ENCODE measurements at regions not wholly inside any gene's neighbourhood (a gene's known extent, or its start where the extent isn't known, plus 50 kb on each side); places are given as distances from the start of the nearest gene placed in this dataset.

DNA sequence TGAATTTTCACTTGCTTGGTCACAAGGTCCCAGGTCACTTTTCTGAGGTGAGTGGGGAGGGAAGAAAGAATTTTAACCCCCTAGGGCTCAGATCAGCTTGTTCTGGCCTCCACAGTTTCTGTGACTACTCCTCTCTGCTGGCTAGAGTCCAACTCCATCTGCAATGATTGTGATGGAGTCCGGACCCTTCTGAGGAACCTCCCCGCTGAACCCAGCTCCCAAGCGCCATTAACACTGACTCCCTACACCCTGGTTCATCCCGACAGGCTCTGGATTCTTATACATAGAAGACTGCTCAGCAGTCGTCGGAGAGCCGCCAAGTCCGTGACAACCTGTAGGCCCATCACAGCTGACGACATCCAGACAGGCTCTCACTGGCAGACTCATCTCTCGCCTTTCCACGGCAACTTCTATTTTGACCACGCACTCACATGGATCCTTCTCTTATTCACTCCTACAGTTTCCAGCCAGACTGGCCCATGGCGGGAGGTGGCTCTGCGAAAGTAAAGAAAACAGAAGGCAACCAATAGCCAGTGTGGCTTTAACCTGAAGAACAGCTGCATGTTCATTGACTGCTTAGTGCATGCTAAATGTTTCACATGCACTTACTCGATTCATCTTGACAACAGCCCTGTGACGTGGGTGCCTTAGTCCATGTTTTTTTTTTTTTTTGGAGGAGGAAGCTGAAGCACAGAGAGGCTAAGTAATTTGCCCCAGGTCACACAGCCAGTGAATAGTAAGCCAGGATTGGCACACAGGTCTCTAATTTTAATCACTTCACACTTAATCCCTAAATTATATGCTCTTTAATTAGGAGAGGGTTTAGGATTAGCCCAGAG is 68.0 kb upstream of the PRDM11 start:
- Histone ChIP-seq H3K36me3 (ENCODE audit: control insufficient read depth, insufficient read depth, low read length) (no peaks in the 10 kb centered on the region), H3K4me3 (ENCODE audit: low read depth, low read length) (no peak overlapping the region), H3K27me3 (ENCODE audit: control insufficient read depth, insufficient read depth, low read length) (peaks cover 4% of the 10 kb centered on the region)
- TF ChIP-seq, protein P1, sequence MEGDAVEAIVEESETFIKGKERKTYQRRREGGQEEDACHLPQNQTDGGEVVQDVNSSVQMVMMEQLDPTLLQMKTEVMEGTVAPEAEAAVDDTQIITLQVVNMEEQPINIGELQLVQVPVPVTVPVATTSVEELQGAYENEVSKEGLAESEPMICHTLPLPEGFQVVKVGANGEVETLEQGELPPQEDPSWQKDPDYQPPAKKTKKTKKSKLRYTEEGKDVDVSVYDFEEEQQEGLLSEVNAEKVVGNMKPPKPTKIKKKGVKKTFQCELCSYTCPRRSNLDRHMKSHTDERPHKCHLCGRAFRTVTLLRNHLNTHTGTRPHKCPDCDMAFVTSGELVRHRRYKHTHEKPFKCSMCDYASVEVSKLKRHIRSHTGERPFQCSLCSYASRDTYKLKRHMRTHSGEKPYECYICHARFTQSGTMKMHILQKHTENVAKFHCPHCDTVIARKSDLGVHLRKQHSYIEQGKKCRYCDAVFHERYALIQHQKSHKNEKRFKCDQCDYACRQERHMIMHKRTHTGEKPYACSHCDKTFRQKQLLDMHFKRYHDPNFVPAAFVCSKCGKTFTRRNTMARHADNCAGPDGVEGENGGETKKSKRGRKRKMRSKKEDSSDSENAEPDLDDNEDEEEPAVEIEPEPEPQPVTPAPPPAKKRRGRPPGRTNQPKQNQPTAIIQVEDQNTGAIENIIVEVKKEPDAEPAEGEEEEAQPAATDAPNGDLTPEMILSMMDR (IDR thresholded peaks at IDR 0.05; ENCODE audit: insufficient read depth, low read length, severe bottlenecking): no peak
- DNase-seq (ENCODE audit: low read depth) (no peak), FAIRE-seq (no peak)

- Histone ChIP-seq H3K4me3 (ENCODE audit: low read depth, low read length) (no peak overlapping the region), H3K36me3 (ENCODE audit: control insufficient read depth, insufficient read depth, low read length) (no peaks in the 10 kb centered on the region), H3K27me3 (ENCODE audit: control insufficient read depth, insufficient read depth, low read length) (peaks cover 3% of the 10 kb centered on the region)
- TF ChIP-seq, protein P1 (IDR thresholded peaks at IDR 0.05; ENCODE audit: insufficient read depth, low read length, severe bottlenecking): no peak
- no peak for FAIRE-seq
- DNase-seq (ENCODE audit: low read depth): no peak
Observed at GRCh38 chr11:45079075-45079444, 67.4 kb upstream of the PRDM11 start.

- DNase-seq (ENCODE audit: low read depth) (no peak), FAIRE-seq (no peak)
- Histone ChIP-seq H3K4me3 (ENCODE audit: low read depth, low read length) (no peak overlapping the region), H3K27me3 (ENCODE audit: control insufficient read depth, insufficient read depth, low read length) (peaks cover 2% of the 10 kb centered on the region), H3K36me3 (ENCODE audit: control insufficient read depth, insufficient read depth, low read length) (no peaks in the 10 kb centered on the region)
- TF ChIP-seq, protein P1 (IDR thresholded peaks at IDR 0.05; ENCODE audit: insufficient read depth, low read length, severe bottlenecking): no peak
Observed at GRCh38 chr11:45079567-45079942, 66.9 kb upstream of the PRDM11 start.

DNA sequence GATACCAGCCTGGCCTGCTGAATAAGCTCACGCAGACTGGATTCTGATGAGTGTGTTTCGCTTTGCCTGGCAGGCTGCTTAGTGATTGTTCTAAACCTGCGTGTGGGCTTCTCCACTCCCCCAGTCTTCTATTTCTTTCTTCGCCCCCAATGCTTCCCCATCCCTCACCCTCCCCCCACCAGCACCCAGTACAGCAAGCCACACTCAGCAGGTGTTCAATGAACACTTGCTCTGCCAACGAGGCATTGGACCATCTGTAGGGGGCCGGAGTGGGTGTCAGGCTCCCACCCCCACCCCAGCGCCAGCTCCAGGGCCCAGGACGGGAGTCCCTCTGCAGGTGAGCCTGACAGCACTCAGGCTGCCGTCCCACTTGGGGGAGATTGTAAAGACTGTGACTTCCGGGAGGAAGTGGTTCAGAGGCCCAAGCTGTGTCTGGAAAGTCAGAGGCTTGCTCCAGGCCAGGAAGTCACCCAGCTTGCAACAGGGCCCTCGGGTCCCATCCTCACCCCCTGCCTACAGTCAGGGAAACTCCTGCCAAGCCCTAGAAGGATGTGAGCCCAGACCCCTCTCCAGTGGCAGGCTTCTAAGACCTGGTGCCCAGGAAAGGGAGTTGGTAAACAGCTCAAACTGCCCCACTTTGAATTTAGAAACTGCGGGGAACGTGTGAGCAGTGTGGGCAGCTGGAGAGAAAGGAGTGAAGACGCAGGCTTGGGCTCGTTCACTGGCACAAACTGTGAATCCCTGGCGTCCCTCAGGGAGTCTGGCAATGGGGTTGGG is 66.3 kb upstream of the PRDM11 start:
- Histone ChIP-seq H3K27me3 (ENCODE audit: control insufficient read depth, insufficient read depth, low read length) (peaks cover 2% of the 10 kb centered on the region), H3K36me3 (ENCODE audit: control insufficient read depth, insufficient read depth, low read length) (no peaks in the 10 kb centered on the region), H3K4me3 (ENCODE audit: low read depth, low read length) (no peak overlapping the region)
- TF ChIP-seq, protein P1 (IDR thresholded peaks at IDR 0.05; ENCODE audit: insufficient read depth, low read length, severe bottlenecking): no peak
- FAIRE-seq: no peak
- no peak for DNase-seq (ENCODE audit: low read depth)

GRCh38 chr11:45082744-45083543 is 63.5 kb upstream of the PRDM11 start:
- no peak for DNase-seq (ENCODE audit: low read depth)

More at GRCh38 chr11:45082744-45083543, 63.5 kb upstream of the PRDM11 start:
- FAIRE-seq: no peak
- TF ChIP-seq, protein P1 (IDR thresholded peaks at IDR 0.05; ENCODE audit: insufficient read depth, low read length, severe bottlenecking): no peak
- H3K36me3 ChIP-seq (ENCODE audit: control insufficient read depth, insufficient read depth, low read length): no peaks in the 10 kb centered on the region
- peaks cover 2% of the 10 kb centered on the region for H3K27me3 ChIP-seq (ENCODE audit: control insufficient read depth, insufficient read depth, low read length)
- no peak overlapping the region for H3K4me3 ChIP-seq (ENCODE audit: low read depth, low read length)
